GM21423 (cell line): ENCODE measurements at regions not wholly inside any gene's neighbourhood (a gene's known extent, or its start where the extent isn't known, plus 50 kb on each side); places are given as distances from the start of the nearest gene placed in this dataset.
"Not testable (repeated sequence)": the region's sequence is repeated elsewhere in the genome, so short reads cannot be mapped to it uniquely, and the experiment has no call there.

ENCODE experiments used
- ATAC-seq: cut with Tn5 transposase; IDR thresholded peaks from one replicate; pipeline ENCODE4 v1.9.1; 2021; ENCODE audit warnings: mild to moderate bottlenecking, moderate library complexity; ENCODE audit not compliant: unreplicated experiment

- no peak for ATAC-seq
Measured at GRCh38 chr6:1162367-1163275, 149.3 kb upstream of the FOXQ1 start.

DNA sequence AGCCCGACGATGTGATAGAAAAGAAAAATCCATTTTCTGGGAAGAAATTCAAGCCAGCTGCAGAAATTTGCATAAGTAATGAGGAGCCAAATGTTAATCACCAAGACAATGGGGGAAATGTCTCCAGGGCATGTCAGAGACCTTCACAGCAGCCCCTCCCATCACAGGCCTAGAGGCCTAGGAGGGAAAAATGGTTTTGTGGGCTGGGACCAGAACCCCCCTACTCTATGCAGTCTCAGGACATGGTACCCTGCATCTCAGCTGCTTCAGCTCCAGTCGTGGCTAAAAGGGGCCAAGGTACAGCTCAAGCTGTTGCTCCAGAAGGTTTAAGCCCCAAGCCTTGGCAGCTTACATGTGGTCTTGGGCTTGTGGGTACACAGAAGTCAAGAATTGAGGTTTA is 155.5 kb upstream of the FOXQ1 start:
- not testable (repeated sequence) for ATAC-seq

- no peak for ATAC-seq
Measured at GRCh38 chr6:1153696-1154245, 158.1 kb upstream of the FOXQ1 start.

DNA sequence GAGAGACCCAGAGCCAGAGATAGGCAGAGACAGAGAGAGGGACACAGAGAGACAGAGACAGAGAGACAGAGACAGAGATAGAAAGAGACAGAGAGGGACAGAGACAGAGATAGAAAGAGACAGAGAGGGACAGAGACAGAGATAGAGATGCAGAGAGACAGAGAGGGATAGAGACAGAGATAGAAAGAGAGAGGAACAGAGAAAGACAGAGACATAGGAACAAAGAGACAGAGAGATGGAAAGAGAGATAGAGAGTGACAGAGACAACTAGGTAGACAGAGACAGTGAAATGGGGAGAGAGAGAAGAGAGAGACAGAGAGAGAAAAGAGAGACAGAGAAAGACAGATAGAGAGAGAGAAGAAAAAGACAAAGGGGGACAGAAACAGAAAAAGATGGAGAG is 165.4 kb upstream of the FOXQ1 start:
- no peak for ATAC-seq

GRCh38 chr6:1145768-1146218 is 166.1 kb upstream of the FOXQ1 start:
- no peak for ATAC-seq

DNA sequence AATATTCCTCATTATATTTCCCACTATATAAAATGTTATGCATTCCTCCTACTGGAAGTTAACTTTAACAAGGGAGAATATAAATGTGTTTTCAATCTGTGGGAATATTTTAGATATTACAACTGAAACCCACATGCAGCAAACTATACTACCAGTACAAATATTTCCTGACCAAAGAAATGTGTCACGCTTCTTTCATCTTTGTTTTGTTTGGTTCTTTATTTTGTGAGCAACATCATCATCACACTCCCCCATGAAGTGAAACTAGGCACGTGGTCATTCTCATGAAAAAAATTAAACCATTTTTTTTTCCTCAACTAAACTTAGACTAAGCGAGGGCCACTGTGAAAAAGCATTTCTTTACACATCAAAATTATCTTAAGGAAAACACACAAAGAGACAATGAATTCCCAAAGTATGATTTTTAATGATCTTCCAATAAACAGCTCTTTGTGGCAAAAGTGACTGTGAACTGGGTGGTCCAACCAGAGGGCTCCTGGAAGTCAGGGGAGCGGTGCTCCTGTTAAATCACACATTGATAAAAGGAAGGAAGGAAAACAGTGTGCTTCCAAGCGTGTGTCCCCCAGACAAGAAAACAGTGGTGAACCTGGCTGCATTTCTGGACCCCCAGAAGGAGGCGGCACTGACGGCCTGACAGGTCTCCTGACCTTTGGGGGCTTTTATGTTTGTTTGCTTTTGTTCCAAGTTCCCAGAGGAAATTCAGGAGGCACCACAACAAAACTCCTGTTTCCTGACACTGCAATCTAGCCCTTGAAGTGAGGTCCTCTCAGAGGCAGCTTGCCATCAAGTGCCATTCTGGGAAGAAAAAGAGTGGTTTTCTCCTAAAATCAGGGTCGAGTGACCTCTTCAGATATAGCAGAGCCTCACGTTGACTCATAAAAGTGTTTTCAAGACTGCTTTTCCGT is 166.8 kb upstream of the FOXQ1 start:
- no peak for ATAC-seq

DNA sequence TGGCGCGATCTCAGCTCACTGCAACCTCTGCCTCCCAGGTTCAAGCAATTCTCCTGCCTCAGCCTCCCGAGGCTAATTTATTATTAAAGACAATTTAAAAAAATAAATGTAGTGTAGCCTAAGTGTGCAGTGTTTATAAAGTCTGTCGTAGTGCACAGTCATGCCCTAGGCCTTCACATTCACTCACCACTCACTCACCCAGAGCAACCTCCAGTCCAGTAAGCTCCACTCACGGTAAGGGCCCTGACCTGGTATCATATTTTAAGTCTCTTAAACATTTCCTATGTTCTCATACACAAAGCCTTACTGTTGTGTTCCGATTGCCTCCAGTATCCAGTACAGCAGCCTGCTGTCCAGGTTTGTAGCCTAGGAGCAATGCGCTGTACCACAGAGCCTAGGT is 168.2 kb upstream of the FOXQ1 start:
- no peak for ATAC-seq

GRCh38 chr6:1139155-1139890 is 172.6 kb upstream of the FOXQ1 start:
- no peak for ATAC-seq

GRCh38 chr6:1137849-1138248 is 174.0 kb upstream of the FOXQ1 start:
- no peak for ATAC-seq

GRCh38 chr6:1136827-1137226 is 175.1 kb upstream of the FOXQ1 start:
- ATAC-seq: no peak

DNA sequence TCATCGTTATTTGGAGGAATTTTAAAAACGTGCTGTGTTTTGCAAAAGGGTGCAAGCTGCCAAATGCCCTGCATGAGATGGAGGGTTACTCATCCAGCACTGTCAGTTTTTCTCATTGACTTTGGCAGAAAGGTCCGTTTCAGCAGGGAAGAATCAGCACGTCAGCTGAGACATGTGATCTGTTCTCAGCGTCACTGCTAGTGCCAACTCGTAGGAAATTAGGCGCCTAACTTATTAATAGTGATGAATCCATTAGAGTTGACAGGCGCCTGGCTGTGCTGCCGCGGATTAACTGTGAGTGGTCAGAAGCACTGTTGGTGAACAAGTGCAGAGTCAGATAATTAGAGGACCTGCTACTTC is 175.5 kb upstream of the FOXQ1 start:
- ATAC-seq: no peak

- no peak for ATAC-seq
Measured at GRCh38 chr6:1135726-1136414, 176.0 kb upstream of the FOXQ1 start.

DNA sequence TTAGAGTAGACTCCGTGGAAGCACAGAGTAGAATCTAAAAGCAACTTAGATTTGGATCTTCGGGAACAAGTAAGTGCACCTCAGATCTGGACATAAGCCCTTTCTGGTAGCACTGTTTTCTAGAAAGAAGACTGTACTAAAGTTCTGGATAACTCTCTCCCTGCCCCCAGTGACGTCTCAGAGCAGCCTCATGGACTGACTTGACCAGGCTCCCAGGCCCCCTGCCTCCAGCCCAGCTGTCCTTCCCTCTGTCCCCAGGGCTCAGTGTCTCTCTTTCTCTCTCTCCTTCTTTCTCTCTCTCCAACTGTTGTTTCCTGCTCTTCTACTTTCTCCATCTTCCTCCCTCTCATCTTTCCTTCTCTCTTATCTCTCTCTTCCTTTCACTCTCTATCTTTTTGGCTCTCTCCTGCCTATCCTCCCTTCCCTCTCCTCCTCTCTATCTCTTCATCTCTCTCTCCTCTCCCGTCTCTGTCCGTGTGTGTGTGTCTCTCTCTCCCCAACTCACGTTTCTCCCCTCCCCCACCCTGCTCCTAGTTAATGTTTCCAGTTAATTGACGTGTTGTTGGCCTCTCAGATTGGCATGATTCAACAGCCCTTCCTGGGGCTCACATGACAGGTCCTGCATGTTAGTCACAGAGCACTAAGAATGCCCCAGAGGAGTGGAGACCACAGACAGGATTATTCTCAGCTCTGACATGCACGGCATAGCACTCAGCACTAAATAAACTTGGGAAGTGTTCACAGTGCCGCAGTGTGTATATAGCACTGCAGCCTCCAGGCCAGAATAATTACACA is 180.4 kb upstream of the FOXQ1 start:
- no peak for ATAC-seq

GRCh38 chr6:1130709-1131108 is 181.2 kb upstream of the FOXQ1 start:
- ATAC-seq: no peak

GRCh38 chr6:1129131-1129530 is 182.8 kb upstream of the FOXQ1 start:
- no peak for ATAC-seq

GRCh38 chr6:1127597-1128288 is 184.2 kb upstream of the FOXQ1 start:
- ATAC-seq: no peak

GRCh38 chr6:1127129-1127528 is 184.8 kb upstream of the FOXQ1 start:
- no peak for ATAC-seq

GRCh38 chr6:1126036-1126435 is 185.9 kb upstream of the FOXQ1 start:
- no peak for ATAC-seq

- ATAC-seq: no peak
Measured at GRCh38 chr6:1125297-1125696, 186.6 kb upstream of the FOXQ1 start.
